IPS-18c (cell line): ENCODE measurements at regions not wholly inside any gene's neighbourhood (a gene's known extent, or its start where the extent isn't known, plus 50 kb on each side); places are given as distances from the start of the nearest gene placed in this dataset.
"Not testable (repeated sequence)": the region's sequence is repeated elsewhere in the genome, so short reads cannot be mapped to it uniquely, and the experiment has no call there.

Experiments used
- H3K4me3 ChIP-seq: 2 replicates; pipeline ENCODE4 v1.7.0; 2013; ENCODE audit warnings: low read depth, mild to moderate bottlenecking, low read length, moderate library complexity; ENCODE audit not compliant: insufficient read depth
- H3K9me3 ChIP-seq: one replicate; pipeline ENCODE4 v1.6.1; 2013; ENCODE audit warnings: mild to moderate bottlenecking, low read length, moderate library complexity; ENCODE audit not compliant: control insufficient read depth, insufficient read depth

DNA sequence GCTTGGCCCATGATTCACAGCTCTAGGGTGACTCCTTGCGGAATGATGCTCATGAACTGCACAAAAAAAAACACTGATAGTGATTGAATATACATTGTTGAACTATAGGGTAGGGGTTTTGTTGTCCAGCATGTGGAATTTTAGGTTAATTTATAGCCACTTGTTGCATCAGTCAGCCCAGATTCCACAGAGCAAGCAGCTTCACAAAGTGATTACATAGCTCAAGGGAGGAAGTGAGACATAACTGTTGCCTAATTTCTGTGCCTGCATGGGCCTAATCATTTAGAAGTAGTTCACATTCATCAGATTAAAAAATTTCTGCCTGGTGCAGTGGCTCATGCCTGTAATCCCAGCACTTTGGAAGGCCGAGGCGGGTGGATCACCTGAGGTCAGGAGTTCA lies 142.2 kb upstream of the ZNF722 start:
- H3K9me3 ChIP-seq, result peaks cover 21% of the 10 kb centered on the region

DNA sequence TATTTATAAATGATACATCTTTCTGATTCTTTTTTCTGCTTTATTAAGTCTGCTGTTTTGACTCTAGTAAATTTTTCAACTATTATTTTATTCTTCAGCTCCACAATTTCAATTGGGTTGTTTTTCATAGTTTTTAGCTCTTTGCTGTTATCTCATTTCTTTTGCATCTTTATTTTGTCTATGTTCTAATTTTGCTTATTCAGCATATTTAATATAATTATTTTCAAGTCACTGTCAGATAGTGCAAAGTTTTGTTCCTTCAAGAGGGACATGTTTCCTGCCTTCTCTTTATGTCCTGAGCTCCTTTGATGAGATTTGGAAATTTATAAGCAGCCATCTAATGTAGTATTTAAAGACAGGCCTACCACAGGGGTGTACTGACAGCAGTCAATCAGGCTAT lies 131.5 kb upstream of the ZNF722 start:
- no peak overlapping the region for H3K4me3 ChIP-seq
- H3K9me3 ChIP-seq, result peaks cover 15% of the 10 kb centered on the region

More for the DNA sequence above, 142.2 kb upstream of the ZNF722 start:
- H3K4me3 ChIP-seq, result not testable (repeated sequence)

DNA sequence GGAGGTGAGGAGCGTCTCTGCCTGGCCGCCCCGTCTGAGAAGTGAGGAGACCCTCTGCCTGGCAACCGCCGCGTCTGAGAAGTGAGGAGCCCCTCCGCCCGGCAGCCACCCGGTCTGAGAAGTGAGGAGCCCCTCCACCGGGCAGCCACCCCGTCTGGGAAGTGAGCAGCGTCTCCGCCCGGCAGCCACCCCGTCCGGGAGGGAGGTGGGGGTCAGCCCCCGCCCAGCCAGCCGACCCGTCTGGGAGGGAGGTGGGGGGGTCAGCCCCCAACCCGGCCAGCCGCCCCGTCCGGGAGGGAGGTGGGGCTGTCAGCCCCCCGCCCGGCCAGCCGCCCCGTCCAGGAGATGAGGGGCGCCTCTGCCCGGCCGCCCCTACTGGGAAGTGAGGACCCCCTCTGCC lies 124.4 kb upstream of the ZNF722 start:
- peaks cover 11% of the 10 kb centered on the region for H3K9me3 ChIP-seq
- not testable (repeated sequence) for H3K4me3 ChIP-seq

DNA sequence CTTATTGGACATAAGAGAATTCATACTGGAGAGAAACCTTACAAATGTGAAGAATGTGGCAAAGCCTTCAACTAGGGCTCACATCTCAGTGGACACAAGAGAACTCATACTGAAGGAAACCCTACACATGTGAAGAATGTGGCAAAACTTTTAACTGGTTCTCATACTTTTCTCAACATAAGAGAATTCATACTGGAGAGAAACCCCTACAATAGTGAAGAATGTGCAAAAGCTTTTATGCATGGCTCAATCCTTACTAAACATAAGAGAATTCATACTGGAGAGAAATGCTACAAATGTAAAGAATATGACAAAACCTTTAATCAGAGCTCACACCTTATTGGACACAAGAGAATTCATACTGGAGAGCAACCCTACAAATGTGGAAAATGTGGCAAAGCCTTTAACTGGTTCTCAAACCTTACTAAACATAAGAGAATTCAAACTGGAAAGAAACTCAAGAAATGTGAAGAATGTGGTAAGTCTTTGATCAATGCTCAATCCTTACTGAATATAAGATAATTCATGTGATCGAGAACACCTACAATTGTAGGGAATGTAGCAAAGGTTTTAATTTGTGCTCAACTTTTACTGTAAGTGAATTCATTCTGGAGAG lies 121.8 kb upstream of the ZNF722 start:
- Histone ChIP-seq H3K4me3 (no peak overlapping the region), H3K9me3 (peaks cover 17% of the 10 kb centered on the region)

DNA sequence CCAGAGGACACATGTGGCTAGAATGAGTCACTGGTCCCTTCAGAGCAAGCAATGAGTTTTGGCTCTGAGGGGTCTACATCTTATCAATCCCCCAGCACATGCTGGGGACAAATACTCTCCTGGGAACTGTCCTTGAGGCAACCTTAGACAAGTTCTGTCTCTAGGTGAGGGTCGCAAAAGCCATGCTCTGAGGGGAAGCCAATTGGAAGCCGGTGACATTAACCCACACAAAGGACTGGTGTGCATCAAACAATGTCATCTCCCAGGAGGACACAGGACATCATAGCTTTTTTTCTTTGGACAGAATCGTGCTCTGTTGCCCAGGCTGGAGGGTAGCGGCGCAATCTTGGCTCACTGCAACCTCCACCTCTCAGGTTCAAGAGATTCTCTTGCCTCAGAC lies 111.6 kb upstream of the ZNF722 start:
- Histone ChIP-seq H3K9me3 (peaks cover 41% of the 10 kb centered on the region), H3K4me3 (no peak overlapping the region)

DNA sequence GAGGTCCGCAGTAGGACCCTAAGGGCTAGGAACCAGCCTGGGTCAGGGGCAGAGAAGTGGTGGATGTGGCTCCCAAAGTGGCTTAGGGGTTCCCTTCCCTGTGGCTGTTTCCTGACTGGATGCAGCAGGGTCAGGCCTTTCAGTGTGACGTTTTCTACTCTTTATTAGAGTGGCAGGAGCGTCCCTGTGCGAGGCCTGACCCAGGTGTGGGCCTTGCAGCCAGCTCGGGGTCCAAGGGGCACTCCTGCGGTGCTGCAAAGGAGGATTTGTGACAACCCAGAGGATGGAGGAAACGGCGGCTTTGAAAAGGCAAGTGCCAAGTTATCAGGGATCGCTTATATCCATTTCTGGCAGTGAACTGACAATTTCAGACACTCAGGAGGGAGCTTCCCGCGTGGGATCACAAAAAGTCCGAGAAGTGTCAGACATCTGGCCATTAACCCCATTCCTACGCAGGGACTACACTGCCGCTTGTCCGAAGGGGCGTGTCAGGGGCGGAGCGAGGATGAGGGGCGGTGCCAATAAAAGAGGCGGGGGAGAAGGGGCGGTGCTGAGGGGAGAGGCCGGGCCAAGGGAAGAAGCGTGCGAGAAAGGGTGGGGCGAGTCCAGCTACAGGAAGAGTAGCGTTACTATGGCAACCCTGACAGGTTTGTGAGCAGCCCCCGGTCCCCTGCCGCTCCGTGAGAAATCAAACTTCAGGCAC lies 98.8 kb upstream of the ZNF722 start:
- 0 out of 2 replicates have a peak overlapping the region, but pooled peaks have one; percentile 15 for H3K4me3 ChIP-seq
- H3K9me3 ChIP-seq, result peaks cover 23% of the 10 kb centered on the region

DNA sequence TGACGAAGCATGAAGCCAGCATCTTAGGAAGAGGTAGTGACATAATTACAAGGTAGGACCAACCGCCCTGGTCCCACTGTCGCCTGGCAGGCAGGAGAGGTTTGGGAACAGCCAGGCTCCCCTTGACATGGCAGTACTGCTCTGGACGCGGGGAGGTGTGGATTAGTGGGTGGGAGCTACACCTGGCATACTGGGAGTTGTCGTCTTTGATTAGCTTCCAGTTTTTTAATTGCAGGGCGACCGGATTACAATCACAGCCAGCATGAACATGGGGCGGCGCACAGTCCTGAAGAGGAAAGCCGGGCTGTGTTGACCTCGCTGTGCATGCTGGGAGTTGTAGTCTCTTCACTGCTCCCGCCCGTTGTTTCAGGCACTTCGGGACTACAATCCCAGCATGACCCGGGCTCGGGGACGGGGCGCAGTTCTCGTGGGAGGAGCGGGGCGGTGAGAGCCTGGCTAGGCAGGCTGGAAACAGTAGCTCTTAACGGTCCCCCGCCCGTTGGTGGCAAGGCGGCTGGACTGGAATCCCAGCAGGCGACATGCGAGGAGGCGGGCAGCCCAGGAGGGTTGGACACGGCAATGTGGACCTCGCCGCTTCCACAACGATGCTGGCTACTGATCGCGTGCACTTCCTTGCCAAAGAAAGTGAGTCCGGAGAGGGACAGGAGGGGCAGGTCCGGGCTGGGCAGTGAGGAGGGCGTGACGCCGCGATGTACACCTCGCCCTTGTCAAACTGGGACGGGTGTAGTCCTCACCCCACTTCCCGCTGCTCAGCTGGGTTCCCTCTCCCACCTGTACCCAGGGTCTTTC lies 98.0 kb upstream of the ZNF722 start:
- peaks cover 23% of the 10 kb centered on the region for H3K9me3 ChIP-seq
- H3K4me3 ChIP-seq, result peak overlapping the region; percentile 15; the same call in 1 of the 2 replicates

DNA sequence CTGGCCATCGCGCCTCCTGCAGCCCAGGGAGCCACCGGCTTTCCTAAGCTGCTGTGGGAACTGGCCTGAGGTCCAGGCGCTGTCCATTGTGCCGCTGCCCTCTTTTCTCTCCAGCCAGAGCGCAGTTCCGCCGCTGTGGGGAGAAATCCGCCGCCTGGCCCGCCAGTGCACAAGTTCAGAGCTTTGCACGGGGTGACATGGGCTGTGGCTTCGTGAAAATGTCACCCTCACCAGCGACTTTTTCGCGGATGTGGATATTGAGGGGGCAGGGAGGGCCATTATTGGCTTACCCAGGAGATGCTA lies 97.5 kb upstream of the ZNF722 start:
- H3K4me3 ChIP-seq, result not testable (repeated sequence)
- H3K9me3 ChIP-seq, result peaks cover 26% of the 10 kb centered on the region

DNA sequence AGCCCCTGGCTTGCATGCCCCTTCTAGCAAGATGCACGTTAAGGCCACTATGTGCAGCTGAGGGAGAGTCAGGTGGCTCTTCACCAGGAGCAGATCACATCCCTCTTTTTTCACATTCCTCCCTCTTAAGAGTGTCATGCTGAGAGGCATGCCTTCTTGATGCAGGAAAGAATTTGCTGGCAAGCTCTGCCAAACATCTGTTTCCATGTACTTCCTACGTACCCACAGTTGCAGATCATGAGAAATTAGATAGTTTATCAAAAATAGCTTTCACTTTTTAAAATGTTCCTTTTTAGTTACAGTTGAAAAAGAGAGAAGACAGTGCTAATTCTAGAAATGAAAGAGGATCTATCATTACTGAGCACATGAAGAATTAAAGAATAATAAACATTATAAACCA lies 79.7 kb upstream of the ZNF722 start:
- H3K9me3 ChIP-seq, result peaks cover 20% of the 10 kb centered on the region

DNA sequence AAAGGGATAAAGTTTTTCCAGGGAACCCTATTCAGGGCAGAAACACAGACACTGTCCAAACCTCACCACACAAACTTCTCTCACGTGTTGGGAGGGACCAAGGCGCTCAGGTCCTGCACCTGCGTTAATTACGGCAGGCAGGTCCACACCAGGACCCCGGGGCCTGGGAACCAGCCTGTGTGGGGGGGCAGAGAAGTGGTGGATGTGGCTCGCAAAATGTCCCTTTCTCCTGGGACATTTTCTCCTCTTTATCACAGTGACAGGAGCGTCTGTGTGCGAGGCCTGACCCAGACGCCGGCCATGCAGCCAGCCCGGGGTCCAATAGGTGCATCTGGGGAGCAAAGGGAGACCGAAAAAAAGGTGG lies 73.4 kb upstream of the ZNF722 start:
- peaks cover 29% of the 10 kb centered on the region for H3K9me3 ChIP-seq
- H3K4me3 ChIP-seq, result no peak overlapping the region

More for the DNA sequence above, 79.7 kb upstream of the ZNF722 start:
- no peak overlapping the region for H3K4me3 ChIP-seq

DNA sequence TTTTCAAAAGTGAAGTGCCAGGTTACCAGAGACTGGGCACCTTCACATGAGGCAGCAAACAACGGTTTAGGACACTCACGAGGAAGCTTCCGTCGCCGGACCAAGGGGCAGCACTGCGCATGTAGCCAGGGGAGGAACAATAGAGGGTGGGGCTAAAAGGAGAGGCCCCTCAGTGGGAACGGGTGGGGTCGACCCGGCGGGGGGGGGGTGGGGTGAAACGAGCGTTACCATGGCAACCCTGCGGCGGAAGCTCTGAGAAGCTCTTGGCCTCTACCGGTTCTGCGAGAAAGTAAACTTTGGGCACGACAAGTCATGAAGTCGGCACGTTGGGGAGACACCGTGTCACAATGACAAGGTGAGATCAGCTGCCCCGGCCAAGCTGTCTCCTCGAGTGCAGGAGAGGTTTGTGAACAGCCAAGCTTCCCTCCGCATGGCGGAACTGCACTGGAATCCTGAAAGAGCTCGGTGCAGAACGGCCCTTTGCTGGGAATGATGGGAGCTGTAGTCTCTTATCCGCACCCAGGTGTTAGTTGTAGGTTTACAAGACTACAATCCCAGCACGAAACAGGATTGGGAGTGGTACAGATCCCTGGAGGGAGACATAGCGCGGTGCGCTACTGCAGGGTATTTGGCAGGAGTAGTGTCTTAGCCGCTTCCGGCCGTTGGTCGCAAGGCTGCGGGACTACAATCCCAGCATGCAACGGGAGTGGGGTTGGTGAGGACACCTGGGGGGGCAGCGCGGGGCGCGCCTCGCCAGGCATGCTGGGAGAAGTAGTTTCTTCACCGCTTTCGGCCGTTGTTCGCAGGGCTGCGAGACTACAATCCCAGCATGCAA lies 72.8 kb upstream of the ZNF722 start:
- H3K9me3 ChIP-seq, result peaks cover 29% of the 10 kb centered on the region

DNA sequence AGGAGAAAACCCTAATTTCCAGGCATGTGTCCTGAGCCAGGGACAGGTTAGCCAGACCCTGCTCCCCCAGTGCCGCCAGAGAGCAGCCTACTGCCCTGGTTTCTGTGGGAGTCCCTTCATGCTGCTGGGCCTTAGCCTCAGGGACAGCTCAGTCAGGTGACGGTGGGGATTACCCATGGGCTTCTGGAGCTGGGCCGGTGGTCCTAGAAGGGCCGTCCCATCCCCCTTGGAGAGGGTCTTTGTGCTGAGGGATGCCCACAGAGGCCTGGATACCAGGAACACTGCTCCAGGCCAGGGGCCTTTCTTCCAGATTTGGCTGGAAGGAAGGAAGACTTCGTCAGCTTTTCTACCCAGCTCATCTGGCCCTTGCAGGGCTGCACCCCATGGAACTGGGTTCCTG lies 71.4 kb upstream of the ZNF722 start:
- peaks cover 34% of the 10 kb centered on the region for H3K9me3 ChIP-seq

More for the DNA sequence above, 72.8 kb upstream of the ZNF722 start:
- H3K4me3 ChIP-seq, result no peak overlapping the region

DNA sequence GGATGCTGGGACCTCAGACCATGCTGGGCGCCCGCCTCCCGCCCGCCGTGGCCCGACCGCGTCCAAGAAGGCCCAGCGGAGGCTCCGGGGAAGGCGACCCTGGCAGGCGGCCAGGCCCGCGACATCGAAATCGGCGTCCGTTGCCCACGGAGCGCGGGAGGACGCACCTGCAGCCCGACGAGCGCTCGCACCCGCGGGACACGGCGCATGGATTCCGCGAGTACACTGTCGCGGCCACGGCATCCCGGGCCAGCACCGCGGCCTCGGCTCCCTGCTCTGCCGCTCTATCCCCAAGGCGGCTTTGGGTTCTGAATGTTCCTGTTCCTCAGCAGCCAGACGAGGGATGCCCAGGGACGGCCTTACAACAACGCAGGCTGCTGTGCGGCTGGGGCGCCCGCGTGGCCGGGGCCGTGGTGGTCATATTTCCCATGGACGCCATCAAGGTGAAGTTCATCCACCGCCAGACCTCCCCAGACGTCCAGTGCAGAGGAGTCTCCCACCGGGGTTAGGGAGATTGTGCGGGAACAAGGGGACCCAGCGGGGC lies 67.5 kb upstream of the ZNF722 start:
- Histone ChIP-seq H3K9me3 (peaks cover 37% of the 10 kb centered on the region), H3K4me3 (no peak overlapping the region)

More for the DNA sequence above, 71.4 kb upstream of the ZNF722 start:
- peak overlapping the region; percentile 31; the same call in 1 of the 2 replicates for H3K4me3 ChIP-seq

DNA sequence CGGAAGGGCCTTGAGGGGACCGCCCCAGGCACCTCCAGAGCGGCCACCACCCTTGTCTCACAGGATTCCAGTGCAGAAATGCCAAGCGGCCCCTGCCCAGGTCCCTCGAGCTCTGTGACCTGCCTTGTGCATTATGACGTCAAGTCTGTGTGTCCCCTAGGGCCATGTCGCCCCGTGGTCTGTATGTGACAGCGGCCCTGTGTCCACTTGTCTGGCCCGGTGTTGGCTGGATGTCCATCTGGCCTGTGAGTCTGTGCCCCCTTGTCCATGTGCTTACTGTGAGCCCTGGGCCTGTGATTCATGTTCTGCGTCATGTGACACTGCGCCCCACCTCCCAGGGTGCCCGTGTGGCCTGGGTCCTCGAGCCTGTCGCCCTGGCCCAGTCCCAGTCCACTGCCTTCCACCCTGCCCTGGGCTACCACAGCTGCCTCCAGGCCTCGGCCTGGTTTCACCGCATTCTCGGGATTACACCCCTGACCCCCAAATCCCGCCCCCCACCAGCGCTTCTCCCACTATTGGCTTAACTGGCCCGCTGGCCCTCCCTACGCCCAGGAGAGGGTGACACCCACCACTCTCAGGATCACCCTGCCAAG lies 66.6 kb upstream of the ZNF722 start:
- Histone ChIP-seq H3K4me3 (no peak overlapping the region; the same call in 1 of the 2 replicates), H3K9me3 (peaks cover 30% of the 10 kb centered on the region)
